Spleen (tissue), 7 donors: ENCODE measurements at regions not wholly inside any gene's neighbourhood (a gene's known extent, or its start where the extent isn't known, plus 50 kb on each side); places are given as distances from the start of the nearest gene placed in this dataset.

Source experiments
- POLR2A ChIP-seq, 3 donors: fragments of 450-650 bp; IDR thresholded peaks; one replicate each; pipeline ENCODE4 v1.5.1; 2017; ENCODE audit warnings: antibody characterized with exemption in 3 of 3, mild to moderate bottlenecking in 1 of 3
- POLR2AphosphoS5 ChIP-seq, 3 donors: sonication (generic); formaldehyde crosslinking; IDR thresholded peaks; one replicate each; pipeline ENCODE4 v1.5.1; 2017; ENCODE audit warnings: antibody characterized with exemption in 3 of 3
- TF ChIP-seq, protein P1 (sequence below), 11 experiments: fragments of 200-600 bp in 7 of 11; fragments of 450-650 bp in 4 of 11; sonication (generic) in 4 of 11; IDR thresholded peaks in 8 of 11; conservative IDR thresholded peaks in 3 of 11; 1 replicate in 7 of 11; 2 replicates in 4 of 11; pipeline versions ENCODE4 v1.4.0 to v1.8.0; 2016 to 2021; ENCODE audit warnings: antibody characterized with exemption in 11 of 11, inconsistent platforms in 4 of 11, mild to moderate bottlenecking in 1 of 11
- donor health status: DM: no; HTN: no; CAD: no; lungs with moderate emphysema.
- donor health status: DM: no; HTN: no; CAD: no.
- donor health status: DM: no; HTN: no; CAD: no.

DNA sequence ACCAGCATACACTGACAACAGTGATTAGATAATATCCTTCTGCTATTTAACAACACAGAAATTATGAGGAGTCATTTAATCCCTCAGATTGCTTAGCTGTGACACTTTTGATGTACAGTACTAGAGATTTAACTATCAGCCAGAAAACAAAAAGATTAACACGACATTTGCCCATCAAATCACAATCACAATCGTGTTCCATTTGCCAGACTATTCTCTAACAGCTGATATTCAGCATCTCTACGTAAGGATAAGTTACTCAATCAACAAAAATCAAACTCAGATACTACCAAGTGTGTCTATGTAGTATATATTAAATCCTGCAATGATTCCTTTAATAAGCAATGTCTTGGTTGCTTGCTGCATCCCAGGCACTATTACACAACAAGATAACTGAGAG is 558.7 kb upstream of the USP15 start:
- TF ChIP-seq, protein P1, sequence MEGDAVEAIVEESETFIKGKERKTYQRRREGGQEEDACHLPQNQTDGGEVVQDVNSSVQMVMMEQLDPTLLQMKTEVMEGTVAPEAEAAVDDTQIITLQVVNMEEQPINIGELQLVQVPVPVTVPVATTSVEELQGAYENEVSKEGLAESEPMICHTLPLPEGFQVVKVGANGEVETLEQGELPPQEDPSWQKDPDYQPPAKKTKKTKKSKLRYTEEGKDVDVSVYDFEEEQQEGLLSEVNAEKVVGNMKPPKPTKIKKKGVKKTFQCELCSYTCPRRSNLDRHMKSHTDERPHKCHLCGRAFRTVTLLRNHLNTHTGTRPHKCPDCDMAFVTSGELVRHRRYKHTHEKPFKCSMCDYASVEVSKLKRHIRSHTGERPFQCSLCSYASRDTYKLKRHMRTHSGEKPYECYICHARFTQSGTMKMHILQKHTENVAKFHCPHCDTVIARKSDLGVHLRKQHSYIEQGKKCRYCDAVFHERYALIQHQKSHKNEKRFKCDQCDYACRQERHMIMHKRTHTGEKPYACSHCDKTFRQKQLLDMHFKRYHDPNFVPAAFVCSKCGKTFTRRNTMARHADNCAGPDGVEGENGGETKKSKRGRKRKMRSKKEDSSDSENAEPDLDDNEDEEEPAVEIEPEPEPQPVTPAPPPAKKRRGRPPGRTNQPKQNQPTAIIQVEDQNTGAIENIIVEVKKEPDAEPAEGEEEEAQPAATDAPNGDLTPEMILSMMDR (IDR thresholded peaks at IDR 0.05 in 8 of 11, conservative IDR thresholded peaks at IDR 0.05 in 3 of 11) = no peak
- no peak for TF ChIP-seq POLR2A (IDR thresholded peaks at IDR 0.05)
- TF ChIP-seq POLR2AphosphoS5 (IDR thresholded peaks at IDR 0.05) = no peak
